ENCODE measurements at regions not wholly inside any gene's neighbourhood (a gene's known extent, or its start where the extent isn't known, plus 50 kb on each side); places are given as distances from the start of the nearest gene placed in this dataset.

DNA sequence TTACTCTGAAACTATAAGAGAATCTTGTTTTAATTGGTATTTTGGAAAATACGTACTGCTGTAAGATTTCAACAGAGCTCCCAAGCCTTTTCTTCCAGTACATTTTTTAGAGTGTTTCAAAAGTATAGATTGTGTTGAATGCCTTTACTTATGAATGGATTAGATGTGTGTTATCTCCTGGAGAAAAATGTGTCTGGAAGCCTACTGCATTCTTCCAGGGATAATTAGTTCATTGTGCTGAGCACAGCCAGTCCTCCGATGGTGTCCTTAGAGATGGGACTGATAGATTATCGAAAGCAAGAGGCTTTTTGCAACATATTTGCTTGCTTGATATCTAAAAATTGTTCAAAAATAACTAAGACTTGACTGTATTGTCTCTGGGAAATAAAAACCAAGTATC is 114.2 kb downstream of the PLEKHG1 start:
- TF ChIP-seq, protein P1, sequence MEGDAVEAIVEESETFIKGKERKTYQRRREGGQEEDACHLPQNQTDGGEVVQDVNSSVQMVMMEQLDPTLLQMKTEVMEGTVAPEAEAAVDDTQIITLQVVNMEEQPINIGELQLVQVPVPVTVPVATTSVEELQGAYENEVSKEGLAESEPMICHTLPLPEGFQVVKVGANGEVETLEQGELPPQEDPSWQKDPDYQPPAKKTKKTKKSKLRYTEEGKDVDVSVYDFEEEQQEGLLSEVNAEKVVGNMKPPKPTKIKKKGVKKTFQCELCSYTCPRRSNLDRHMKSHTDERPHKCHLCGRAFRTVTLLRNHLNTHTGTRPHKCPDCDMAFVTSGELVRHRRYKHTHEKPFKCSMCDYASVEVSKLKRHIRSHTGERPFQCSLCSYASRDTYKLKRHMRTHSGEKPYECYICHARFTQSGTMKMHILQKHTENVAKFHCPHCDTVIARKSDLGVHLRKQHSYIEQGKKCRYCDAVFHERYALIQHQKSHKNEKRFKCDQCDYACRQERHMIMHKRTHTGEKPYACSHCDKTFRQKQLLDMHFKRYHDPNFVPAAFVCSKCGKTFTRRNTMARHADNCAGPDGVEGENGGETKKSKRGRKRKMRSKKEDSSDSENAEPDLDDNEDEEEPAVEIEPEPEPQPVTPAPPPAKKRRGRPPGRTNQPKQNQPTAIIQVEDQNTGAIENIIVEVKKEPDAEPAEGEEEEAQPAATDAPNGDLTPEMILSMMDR (IDR thresholded peaks at IDR 0.05), result no peak
- TF ChIP-seq EP300 (IDR thresholded peaks at IDR 0.05; ENCODE audit: low read depth) (no peak), POLR2A (IDR thresholded peaks at IDR 0.05) (no peak), POLR2AphosphoS5 (IDR thresholded peaks at IDR 0.05) (no peak)
